Lower lobe of right lung (tissue), 2 donors: ENCODE measurements at regions not wholly inside any gene's neighbourhood (a gene's known extent, or its start where the extent isn't known, plus 50 kb on each side); places are given as distances from the start of the nearest gene placed in this dataset.
"Not testable (repeated sequence)": the region's sequence is repeated elsewhere in the genome, so short reads cannot be mapped to it uniquely, and the experiment has no call there.

Experiments
- ATAC-seq, 2 donors: fragments of 200-7000 bp; cut with Tn5 transposase; one replicate each; pipeline ENCODE4 v1.9.1; 2020 to 2022; ENCODE audit warnings: mild to moderate bottlenecking in 2 of 2, moderate library complexity in 2 of 2
- DNase-seq: peaks from one replicate; pipeline ENCODE4 v3.0.0-alpha.2; 2020
- H3K27ac ChIP-seq: fragments of 200-600 bp; one replicate; pipeline ENCODE4 v1.8.0; 2022
- H3K27me3 ChIP-seq: fragments of 200-600 bp; one replicate; pipeline ENCODE4 v1.8.0; 2022; ENCODE audit warnings: low read depth
- H3K36me3 ChIP-seq: fragments of 200-600 bp; one replicate; pipeline ENCODE4 v1.8.0; 2022; ENCODE audit warnings: mild to moderate bottlenecking
- H3K4me1 ChIP-seq: fragments of 200-600 bp; one replicate; pipeline ENCODE4 v1.8.0; 2022
- H3K4me3 ChIP-seq: fragments of 200-600 bp; one replicate; pipeline ENCODE4 v1.8.0; 2022; ENCODE audit warnings: mild to moderate bottlenecking
- H3K9me3 ChIP-seq: fragments of 200-600 bp; one replicate; pipeline ENCODE4 v1.8.0; 2022
- CTCF ChIP-seq: fragments of 200-600 bp; IDR thresholded peaks from one replicate; pipeline ENCODE4 v1.8.0; 2022; ENCODE audit warnings: antibody characterized with exemption, mild to moderate bottlenecking
- intact Hi-C: fragments of 100-400 bp; cut with DNase I; formaldehyde crosslinking; loops from one replicate; pipeline ENCODE4 v1.11.0; 2022
- donor health status: DM: no; HTN: yes; CAD: no; lungs with severe emphysema.

- TF ChIP-seq CTCF: no peak
- Histone ChIP-seq H3K4me3 (no peak overlapping the region), H3K36me3 (no peaks in the 10 kb centered on the region), H3K27me3 (no peaks in the 10 kb centered on the region), H3K4me1 (no peaks in the 10 kb centered on the region), H3K9me3 (no peaks in the 10 kb centered on the region), H3K27ac (no peak overlapping the region)
- intact Hi-C loops: no loop called here
- ATAC-seq: no peak
- no peak for DNase-seq
Measured at GRCh38 chr9:1880038-1880565, 135.0 kb upstream of the SMARCA2 start.

- intact Hi-C loops: no loop called here
- H3K9me3 ChIP-seq: no peaks in the 10 kb centered on the region
- H3K4me3 ChIP-seq: no peak overlapping the region
- no peaks in the 10 kb centered on the region for H3K36me3 ChIP-seq
- no peaks in the 10 kb centered on the region for H3K27me3 ChIP-seq
- no peak for ATAC-seq
- no peak overlapping the region for H3K27ac ChIP-seq
- no peaks in the 10 kb centered on the region for H3K4me1 ChIP-seq
- TF ChIP-seq CTCF: no peak
- no peak for DNase-seq
Measured at GRCh38 chr9:1881708-1882295, 133.3 kb upstream of the SMARCA2 start.

GRCh38 chr9:1882711-1883403 lies 132.3 kb upstream of the SMARCA2 start:
- intact Hi-C loops: no loop called here
- TF ChIP-seq CTCF: no peak
- no peak for DNase-seq

GRCh38 chr9:1890201-1890600 lies 124.9 kb upstream of the SMARCA2 start:
- no peaks in the 10 kb centered on the region for H3K9me3 ChIP-seq
- H3K4me1 ChIP-seq: no peaks in the 10 kb centered on the region
- no peak for ATAC-seq
- no peak for DNase-seq
- H3K4me3 ChIP-seq: no peak overlapping the region
- no peaks in the 10 kb centered on the region for H3K27me3 ChIP-seq
- no peak overlapping the region for H3K27ac ChIP-seq
- H3K36me3 ChIP-seq: no peaks in the 10 kb centered on the region
- intact Hi-C loops: no loop called here
- TF ChIP-seq CTCF: no peak

More at GRCh38 chr9:1882711-1883403, 132.3 kb upstream of the SMARCA2 start:
- no peaks in the 10 kb centered on the region for H3K36me3 ChIP-seq
- H3K4me1 ChIP-seq: no peaks in the 10 kb centered on the region
- no peak overlapping the region for H3K27ac ChIP-seq
- no peaks in the 10 kb centered on the region for H3K27me3 ChIP-seq
- H3K4me3 ChIP-seq: no peak overlapping the region
- no peaks in the 10 kb centered on the region for H3K9me3 ChIP-seq
- ATAC-seq: peak; percentile 35 to 59

GRCh38 chr9:1890816-1891215 lies 124.3 kb upstream of the SMARCA2 start:
- Histone ChIP-seq H3K9me3 (no peaks in the 10 kb centered on the region), H3K4me3 (no peak overlapping the region), H3K27me3 (no peaks in the 10 kb centered on the region), H3K4me1 (no peaks in the 10 kb centered on the region), H3K27ac (no peak overlapping the region), H3K36me3 (no peaks in the 10 kb centered on the region)
- DNase-seq (no peak), ATAC-seq (no peak)
- intact Hi-C loops: no loop called here
- no peak for TF ChIP-seq CTCF

GRCh38 chr9:1903080-1903704 lies 112.0 kb upstream of the SMARCA2 start:
- ATAC-seq, DNase-seq, intact Hi-C loops: not testable (repeated sequence)

More at GRCh38 chr9:1903080-1903704, 112.0 kb upstream of the SMARCA2 start:
- H3K9me3 ChIP-seq: peaks cover 23% of the 10 kb centered on the region
- H3K27ac ChIP-seq, H3K27me3 ChIP-seq, H3K4me3 ChIP-seq, H3K4me1 ChIP-seq, H3K36me3 ChIP-seq: not testable (repeated sequence)
